Fibroblast of lung (primary cell): ENCODE measurements at regions not wholly inside any gene's neighbourhood (a gene's known extent, or its start where the extent isn't known, plus 50 kb on each side); places are given as distances from the start of the nearest gene placed in this dataset.
"Not testable (repeated sequence)": the region's sequence is repeated elsewhere in the genome, so short reads cannot be mapped to it uniquely, and the experiment has no call there.

Experiments
- DNase-seq, 2 donors: peaks; one replicate each; pipeline versions ENCODE4 v3.0.0 to v3.0.0-alpha.2; 2010; ENCODE audit warnings: low read depth in 2 of 2
- H2AFZ ChIP-seq: 2 replicates; pipeline ENCODE4 v1.5.1; 2012; ENCODE audit warnings: low read length, control low read depth, inconsistent platforms
- H3K27ac ChIP-seq: 2 replicates; pipeline ENCODE4 v1.5.1; 2011; ENCODE audit warnings: low read length, control low read depth; ENCODE audit not compliant: insufficient read depth
- H3K27me3 ChIP-seq: 2 replicates; pipeline ENCODE4 v1.5.1; 2011; ENCODE audit warnings: mild to moderate bottlenecking, low read length; ENCODE audit not compliant: control insufficient read depth, insufficient read depth
- H3K36me3 ChIP-seq: 2 replicates; pipeline ENCODE4 v1.5.1; 2011; ENCODE audit warnings: low read length; ENCODE audit not compliant: control insufficient read depth, insufficient read depth
- H3K4me1 ChIP-seq: 2 replicates; pipeline ENCODE4 v1.5.1; 2011; ENCODE audit warnings: low read length; ENCODE audit not compliant: control insufficient read depth, insufficient read depth; ENCODE audit errors: extremely low read depth
- H3K4me2 ChIP-seq: 2 replicates; pipeline ENCODE4 v1.5.1; 2011; ENCODE audit warnings: low read length, control low read depth; ENCODE audit not compliant: insufficient read depth; ENCODE audit errors: extremely low read depth
- H3K4me3 ChIP-seq, 4 experiments: fragments of 200-600 bp in 1 of 4; sonication (generic) in 1 of 4; replicated peaks in 1 of 4; 2 replicates each; pipeline ENCODE4 v1.5.1; 2011 to 2016; ENCODE audit warnings: low read length in 4 of 4, low read depth in 3 of 4, mild to moderate bottlenecking in 3 of 4, control low read depth in 2 of 4, inconsistent platforms in 1 of 4, mixed read lengths in 1 of 4; ENCODE audit not compliant: insufficient read depth in 1 of 4; ENCODE audit errors: control extremely low read depth in 1 of 4
- H3K79me2 ChIP-seq: 2 replicates; pipeline ENCODE4 v1.5.1; 2012; ENCODE audit warnings: mild to moderate bottlenecking, low read length, inconsistent platforms; ENCODE audit not compliant: control insufficient read depth, insufficient read depth
- H3K9ac ChIP-seq: 2 replicates; pipeline ENCODE4 v1.5.1; 2011; ENCODE audit warnings: mild to moderate bottlenecking, low read length, control low read depth; ENCODE audit not compliant: insufficient read depth
- H3K9me3 ChIP-seq: 2 replicates; pipeline ENCODE4 v1.5.1; 2012; ENCODE audit warnings: low read depth, low read length; ENCODE audit not compliant: control insufficient read depth, insufficient read depth
- H4K20me1 ChIP-seq: 2 replicates; pipeline ENCODE4 v1.5.1; 2011; ENCODE audit warnings: low read length; ENCODE audit not compliant: control insufficient read depth, insufficient read depth; ENCODE audit errors: extremely low read depth
- CTCF ChIP-seq, 2 donors: IDR thresholded peaks in 1 of 2; conservative IDR thresholded peaks in 1 of 2; 1 replicate in 1 of 2; 2 replicates in 1 of 2; pipeline ENCODE4 v1.5.1; 2011 to 2012; ENCODE audit warnings: low read length in 2 of 2, control low read depth in 1 of 2, inconsistent platforms in 1 of 2, low read depth in 1 of 2, mild to moderate bottlenecking in 1 of 2
- EZH2 ChIP-seq: IDR thresholded peaks from 2 replicates; pipeline ENCODE4 v1.5.1; 2012; ENCODE audit warnings: low read length, control low read depth, mild to moderate bottlenecking; ENCODE audit errors: missing control alignments

DNA sequence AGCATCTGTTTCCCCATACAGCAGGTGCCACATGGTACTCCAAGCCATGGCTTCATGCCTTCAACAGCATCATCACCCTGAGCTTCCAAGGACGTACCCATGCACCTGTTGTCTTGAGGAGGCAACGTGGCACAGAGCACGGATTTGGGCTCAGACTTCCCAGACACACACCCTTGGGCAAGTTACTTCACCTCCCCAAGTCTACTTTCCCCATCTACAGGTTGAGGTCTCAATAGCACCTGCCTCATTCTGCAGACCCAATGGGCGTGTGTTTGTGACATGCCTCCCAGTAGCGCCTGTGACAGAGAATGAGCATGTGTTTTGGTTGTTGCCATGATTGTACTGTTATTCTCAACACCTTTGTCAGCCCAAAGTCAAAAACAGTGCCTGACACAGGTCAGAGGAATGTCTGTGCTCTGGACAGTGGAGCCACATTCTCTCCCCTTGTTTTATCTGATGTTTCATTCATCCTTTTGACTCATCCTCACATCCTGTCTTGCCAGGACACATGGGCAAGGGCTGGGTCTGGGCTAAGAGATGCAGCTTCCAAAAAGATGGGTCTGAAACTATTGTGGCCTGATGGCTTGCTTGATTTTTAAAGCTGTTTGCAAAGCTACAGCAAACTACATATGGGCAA lies 53.4 kb upstream of the CCND1 start:
- peak overlapping the region; percentile 22 for H3K27ac ChIP-seq
- H3K79me2 ChIP-seq: no peaks in the 10 kb centered on the region
- H4K20me1 ChIP-seq: no peaks in the 10 kb centered on the region
- no peaks in the 10 kb centered on the region for H3K9me3 ChIP-seq
- H3K36me3 ChIP-seq: no peaks in the 10 kb centered on the region
- peak in 1 of 2 donors; percentile 68 for DNase-seq
- H3K4me1 ChIP-seq: peaks cover 3% of the 10 kb centered on the region
- no peak overlapping the region for H2AFZ ChIP-seq
- no peak overlapping the region for H3K9ac ChIP-seq
- H3K4me2 ChIP-seq: no peak overlapping the region
- H3K27me3 ChIP-seq: no peaks in the 10 kb centered on the region
- TF ChIP-seq EZH2 (no peak), CTCF (conservative IDR thresholded peaks at IDR 0.05 in 1 of 2, IDR thresholded peaks at IDR 0.05 in 1 of 2; ENCODE audit: low read depth in 1 of 2, low read length in 2 of 2) (no peak)
- H3K4me3 ChIP-seq: no peak overlapping the region

DNA sequence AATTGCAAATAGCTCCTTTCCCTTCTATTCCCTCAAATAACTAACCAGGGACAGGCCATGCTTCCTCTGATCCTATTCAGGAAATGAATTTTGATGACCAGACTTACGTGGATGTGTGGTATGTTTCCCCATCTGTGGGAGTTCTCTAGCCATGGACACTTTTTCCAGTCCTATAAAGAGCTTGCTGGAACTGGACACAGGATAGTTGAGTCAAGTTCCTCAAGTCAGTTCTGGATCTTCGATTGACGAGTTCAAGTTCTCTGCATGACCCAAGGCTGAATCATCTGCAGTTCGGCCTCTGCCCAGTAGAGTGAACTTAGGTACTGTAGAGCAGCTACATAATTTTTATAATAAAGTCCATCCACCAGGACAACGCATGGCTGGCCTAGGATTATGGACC lies 52.7 kb upstream of the CCND1 start:
- no peak overlapping the region for H2AFZ ChIP-seq
- H3K4me2 ChIP-seq: no peak overlapping the region
- no peak overlapping the region for H3K9ac ChIP-seq
- no peaks in the 10 kb centered on the region for H4K20me1 ChIP-seq
- H3K27me3 ChIP-seq: no peaks in the 10 kb centered on the region
- no peaks in the 10 kb centered on the region for H3K9me3 ChIP-seq
- H3K36me3 ChIP-seq: no peaks in the 10 kb centered on the region
- peak overlapping the region; percentile 22 for H3K27ac ChIP-seq
- peaks cover 3% of the 10 kb centered on the region for H3K4me1 ChIP-seq
- no peak overlapping the region for H3K4me3 ChIP-seq
- DNase-seq: peak; percentile 57 to 71
- no peaks in the 10 kb centered on the region for H3K79me2 ChIP-seq
- no peak for TF ChIP-seq EZH2
- TF ChIP-seq CTCF (conservative IDR thresholded peaks at IDR 0.05 in 1 of 2, IDR thresholded peaks at IDR 0.05 in 1 of 2; ENCODE audit: low read depth in 1 of 2, low read length in 2 of 2): peak; percentile 15 to 55

DNA sequence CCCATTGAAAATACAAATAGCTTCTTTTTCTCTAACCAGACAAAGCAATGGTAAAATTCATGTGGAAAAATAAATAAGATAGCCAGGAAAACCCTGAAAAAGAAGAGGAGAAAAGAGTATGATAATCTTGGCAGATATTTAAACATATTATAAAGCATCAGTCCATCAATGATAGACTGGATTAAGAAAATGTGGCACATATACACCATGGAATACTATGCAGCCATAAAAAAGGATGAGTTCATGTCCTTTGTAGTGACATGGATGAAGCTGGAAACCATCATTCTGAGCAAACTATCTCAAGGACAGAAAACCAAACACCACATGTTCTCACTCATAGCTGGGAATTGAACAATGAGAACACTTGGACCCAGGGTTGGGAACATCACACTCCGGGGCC lies 50.9 kb upstream of the CCND1 start:
- H3K9me3 ChIP-seq, H3K27me3 ChIP-seq, H3K4me3 ChIP-seq, H4K20me1 ChIP-seq, H2AFZ ChIP-seq, H3K9ac ChIP-seq, DNase-seq, H3K4me1 ChIP-seq, H3K4me2 ChIP-seq, H3K79me2 ChIP-seq, H3K36me3 ChIP-seq, H3K27ac ChIP-seq: not testable (repeated sequence)
